ENCODE measurements at regions not wholly inside any gene's neighbourhood (a gene's known extent, or its start where the extent isn't known, plus 50 kb on each side); places are given as distances from the start of the nearest gene placed in this dataset.

- TF ChIP-seq SPI1 (IDR thresholded peaks at IDR 0.05; ENCODE audit: borderline replicate concordance, insufficient read depth, low read depth, low read length) (peak; percentile 93), HCFC1 (IDR thresholded peaks at IDR 0.05; ENCODE audit: low read length) (no peak), CBX5 (IDR thresholded peaks at IDR 0.05; ENCODE audit: low read depth) (no peak), TCF3 (IDR thresholded peaks at IDR 0.05; ENCODE audit: borderline replicate concordance, insufficient read depth, low read depth, low read length) (peak; percentile 72; the same call in 1 of the 2 replicates), ZNF274 (IDR thresholded peaks at IDR 0.05; ENCODE audit: insufficient read depth, insufficient read length) (no peak), RB1 (IDR thresholded peaks at IDR 0.05; ENCODE audit: borderline replicate concordance) (no peak), IKZF1 (conservative IDR thresholded peaks at IDR 0.05) (peak; percentile 42; the same call in 1 of the 2 replicates), ESRRA (IDR thresholded peaks at IDR 0.05; ENCODE audit: low read length) (no peak), POLR2A (IDR thresholded peaks at IDR 0.05; ENCODE audit: low read depth, low read length) (no peak), ZSCAN29 (IDR thresholded peaks at IDR 0.05) (no peak), RUNX3 (IDR thresholded peaks at IDR 0.05; ENCODE audit: low read length) (peak; percentile 55), RAD51 (IDR thresholded peaks at IDR 0.05) (peak; percentile 55; the same call in 1 of the 2 replicates), NFIC (IDR thresholded peaks at IDR 0.05; ENCODE audit: low read depth, low read length) (no peak), RELB (IDR thresholded peaks at IDR 0.05; ENCODE audit: low read depth) (peak; percentile 23; the same call in 1 of the 2 replicates), MXI1 (IDR thresholded peaks at IDR 0.05; ENCODE audit: low read depth, low read length) (no peak), RELA (IDR thresholded peaks at IDR 0.05; ENCODE audit: borderline replicate concordance, partially characterized antibody) (no peak), EED (IDR thresholded peaks at IDR 0.05; ENCODE audit: low read depth) (peak; percentile 59), KDM1A (IDR thresholded peaks at IDR 0.05; ENCODE audit: borderline replicate concordance) (no peak), GABPA (IDR thresholded peaks at IDR 0.05; ENCODE audit: low read depth) (no peak), PAX5 (IDR thresholded peaks at IDR 0.05; ENCODE audit: borderline replicate concordance, low read depth, low read length) (no peak), DPF2 (IDR thresholded peaks at IDR 0.05) (0 out of 2 replicates have a peak, but pooled peaks have one; percentile 29), NFXL1 (IDR thresholded peaks at IDR 0.05; ENCODE audit: borderline replicate concordance) (no peak), IKZF2 (IDR thresholded peaks at IDR 0.05) (peak; percentile 31 to 67; a peak in 3 of 4 replicates), CREM (IDR thresholded peaks at IDR 0.05; ENCODE audit: low read depth) (peak; percentile 23; the same call in 1 of the 2 replicates), MLLT1 (IDR thresholded peaks at IDR 0.05) (peak; percentile 60; the same call in 1 of the 2 replicates), STAT3 (IDR thresholded peaks at IDR 0.05; ENCODE audit: low read depth, low read length) (no peak), HDGF (IDR thresholded peaks at IDR 0.05) (0 out of 2 replicates have a peak, but pooled peaks have one; percentile 30), ZBED1 (IDR thresholded peaks at IDR 0.05; ENCODE audit: borderline replicate concordance) (no peak)
- TF ChIP-seq, protein P1, sequence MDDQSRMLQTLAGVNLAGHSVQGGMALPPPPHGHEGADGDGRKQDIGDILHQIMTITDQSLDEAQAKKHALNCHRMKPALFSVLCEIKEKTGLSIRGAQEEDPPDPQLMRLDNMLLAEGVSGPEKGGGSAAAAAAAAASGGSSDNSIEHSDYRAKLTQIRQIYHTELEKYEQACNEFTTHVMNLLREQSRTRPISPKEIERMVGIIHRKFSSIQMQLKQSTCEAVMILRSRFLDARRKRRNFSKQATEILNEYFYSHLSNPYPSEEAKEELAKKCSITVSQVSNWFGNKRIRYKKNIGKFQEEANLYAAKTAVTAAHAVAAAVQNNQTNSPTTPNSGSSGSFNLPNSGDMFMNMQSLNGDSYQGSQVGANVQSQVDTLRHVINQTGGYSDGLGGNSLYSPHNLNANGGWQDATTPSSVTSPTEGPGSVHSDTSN (IDR thresholded peaks at IDR 0.05; ENCODE audit: insufficient replicate concordance, low read depth, low read length) = no peak
These were observed 290.6 kb upstream of the CCL2 start (continued) for GRCh38 chr17:33964344-33964979.

Data from GM12878 (cell line).